Chondrocyte (in vitro differentiated cells): ENCODE measurements at regions not wholly inside any gene's neighbourhood (a gene's known extent, or its start where the extent isn't known, plus 50 kb on each side); places are given as distances from the start of the nearest gene placed in this dataset.
"Not testable (repeated sequence)": the region's sequence is repeated elsewhere in the genome, so short reads cannot be mapped to it uniquely, and the experiment has no call there.

Source experiments
- DNase-seq: peaks from one replicate; pipeline ENCODE4 v3.0.0; 2021; ENCODE audit warnings: mixed read lengths, low spot score
- H3K27ac Mint-ChIP-seq: one replicate; pipeline ENCODE4 v1.8.0; 2021; ENCODE audit warnings: mild to moderate bottlenecking, moderate library complexity, mixed read lengths; ENCODE audit not compliant: unreplicated experiment
- H3K27me3 Mint-ChIP-seq: 2 replicates; pipeline ENCODE4 v1.8.0; 2021; ENCODE audit warnings: low read depth, mixed read lengths
- H3K36me3 Mint-ChIP-seq: 2 replicates; pipeline ENCODE4 v1.8.0; 2021; ENCODE audit warnings: low read depth, mixed read lengths
- H3K4me1 Mint-ChIP-seq: 2 replicates; pipeline ENCODE4 v1.8.0; 2021; ENCODE audit warnings: low read depth, mild to moderate bottlenecking, mixed read lengths
- H3K4me3 Mint-ChIP-seq: one replicate; pipeline ENCODE4 v1.8.0; 2021; ENCODE audit warnings: mild to moderate bottlenecking, moderate library complexity, mixed read lengths; ENCODE audit not compliant: unreplicated experiment
- H3K9me3 Mint-ChIP-seq: 2 replicates; pipeline ENCODE4 v1.8.0; 2021; ENCODE audit warnings: low read depth, mixed read lengths
- CTCF ChIP-seq: fragments of 200-600 bp; sonication (generic); IDR thresholded peaks from 2 replicates; pipeline ENCODE4 v1.5.0; 2021; ENCODE audit warnings: antibody characterized with exemption, mild to moderate bottlenecking, moderate library complexity

- no peak for DNase-seq
- no peak overlapping the region for H3K27ac Mint-ChIP-seq
- H3K36me3 Mint-ChIP-seq: no peaks in the 10 kb centered on the region
- H3K4me1 Mint-ChIP-seq: no peaks in the 10 kb centered on the region
- H3K9me3 Mint-ChIP-seq: peaks cover 3% of the 10 kb centered on the region
- H3K4me3 Mint-ChIP-seq: no peak overlapping the region
- H3K27me3 Mint-ChIP-seq: no peaks in the 10 kb centered on the region
- no peak for TF ChIP-seq CTCF
These were observed 903.4 kb upstream of the FOXG1 start for GRCh38 chr14:27863166-27863565.

- no peak for TF ChIP-seq CTCF
- H3K36me3 Mint-ChIP-seq: no peaks in the 10 kb centered on the region
- H3K27me3 Mint-ChIP-seq: no peaks in the 10 kb centered on the region
- no peaks in the 10 kb centered on the region for H3K4me1 Mint-ChIP-seq
- H3K27ac Mint-ChIP-seq: no peak overlapping the region
- H3K4me3 Mint-ChIP-seq: no peak overlapping the region
- DNase-seq: no peak
- peaks cover 36% of the 10 kb centered on the region for H3K9me3 Mint-ChIP-seq
These were observed 885.5 kb upstream of the FOXG1 start for GRCh38 chr14:27881063-27881462.

GRCh38 chr14:27881646-27882045 lies 884.9 kb upstream of the FOXG1 start:
- H3K9me3 Mint-ChIP-seq: peaks cover 36% of the 10 kb centered on the region
- H3K27ac Mint-ChIP-seq: no peak overlapping the region
- no peak overlapping the region for H3K4me3 Mint-ChIP-seq
- H3K27me3 Mint-ChIP-seq: no peaks in the 10 kb centered on the region
- H3K4me1 Mint-ChIP-seq: no peaks in the 10 kb centered on the region
- no peak for TF ChIP-seq CTCF
- H3K36me3 Mint-ChIP-seq: no peaks in the 10 kb centered on the region
- DNase-seq: no peak

GRCh38 chr14:27886256-27886655 lies 880.3 kb upstream of the FOXG1 start:
- Mint-ChIP-seq H3K4me3 (no peak overlapping the region), H3K36me3 (no peaks in the 10 kb centered on the region), H3K27me3 (no peaks in the 10 kb centered on the region), H3K4me1 (no peaks in the 10 kb centered on the region), H3K9me3 (peaks cover 22% of the 10 kb centered on the region), H3K27ac (no peak overlapping the region)
- DNase-seq: no peak
- no peak for TF ChIP-seq CTCF

GRCh38 chr14:27890259-27890658 lies 876.3 kb upstream of the FOXG1 start:
- H3K4me1 Mint-ChIP-seq: no peaks in the 10 kb centered on the region
- DNase-seq: no peak
- no peaks in the 10 kb centered on the region for H3K27me3 Mint-ChIP-seq
- H3K27ac Mint-ChIP-seq: no peak overlapping the region
- H3K4me3 Mint-ChIP-seq: no peak overlapping the region
- H3K36me3 Mint-ChIP-seq: no peaks in the 10 kb centered on the region
- TF ChIP-seq CTCF: no peak
- H3K9me3 Mint-ChIP-seq: peaks cover 16% of the 10 kb centered on the region

- H3K4me1 Mint-ChIP-seq, DNase-seq, H3K27ac Mint-ChIP-seq, H3K36me3 Mint-ChIP-seq, H3K27me3 Mint-ChIP-seq, H3K4me3 Mint-ChIP-seq: not testable (repeated sequence)
- peaks cover 17% of the 10 kb centered on the region for H3K9me3 Mint-ChIP-seq
These were observed 858.1 kb upstream of the FOXG1 start for GRCh38 chr14:27908484-27908883.
